SK-N-MC (cell line): ENCODE measurements at regions not wholly inside any gene's neighbourhood (a gene's known extent, or its start where the extent isn't known, plus 50 kb on each side); places are given as distances from the start of the nearest gene placed in this dataset.

ENCODE experiments used
- EZH2 ChIP-seq: fragments of 200-600 bp; sonication (generic); IDR thresholded peaks from one replicate; pipeline ENCODE4 v1.6.1; 2017; ENCODE audit warnings: antibody characterized with exemption
- FOXP2 ChIP-seq: optimal IDR thresholded peaks from 2 replicates; pipeline ENCODE3; 2011; ENCODE audit warnings: mild to moderate bottlenecking, moderate library complexity; ENCODE audit not compliant: insufficient read depth; ENCODE audit errors: extremely low read length, control extremely low read depth
- POLR2AphosphoS5 ChIP-seq: IDR thresholded peaks from 2 replicates; pipeline ENCODE4 v1.6.1; 2012; ENCODE audit warnings: mild to moderate bottlenecking, low read depth, low read length, borderline replicate concordance

DNA sequence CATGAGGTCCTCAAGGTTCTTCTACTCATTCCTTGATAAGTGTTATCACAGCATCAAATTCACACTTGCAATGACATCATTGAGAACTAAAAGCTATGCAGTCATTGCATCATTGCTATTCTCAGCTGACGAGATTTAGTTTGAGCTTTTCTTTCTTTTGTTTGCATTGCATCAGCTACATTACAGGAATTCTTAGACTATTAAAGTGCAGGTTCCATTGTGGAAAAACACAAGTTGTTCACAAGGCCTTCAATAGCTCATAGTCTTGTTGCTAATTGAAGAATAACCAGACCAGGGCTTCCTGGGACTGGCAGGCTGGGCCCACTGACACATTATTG is 139.3 kb downstream of the CXCL12 start:
- TF ChIP-seq EZH2 (no peak), POLR2AphosphoS5 (no peak), FOXP2 (no peak)
